Fibroblast of lung (primary cell): ENCODE measurements at regions not wholly inside any gene's neighbourhood (a gene's known extent, or its start where the extent isn't known, plus 50 kb on each side); places are given as distances from the start of the nearest gene placed in this dataset.

ENCODE experiments used
- DNase-seq, 2 donors: peaks; one replicate each; pipeline versions ENCODE4 v3.0.0 to v3.0.0-alpha.2; 2010; ENCODE audit warnings: low read depth in 2 of 2
- H2AFZ ChIP-seq: 2 replicates; pipeline ENCODE4 v1.5.1; 2012; ENCODE audit warnings: low read length, control low read depth, inconsistent platforms
- H3K27ac ChIP-seq: 2 replicates; pipeline ENCODE4 v1.5.1; 2011; ENCODE audit warnings: low read length, control low read depth; ENCODE audit not compliant: insufficient read depth
- H3K27me3 ChIP-seq: 2 replicates; pipeline ENCODE4 v1.5.1; 2011; ENCODE audit warnings: mild to moderate bottlenecking, low read length; ENCODE audit not compliant: control insufficient read depth, insufficient read depth
- H3K36me3 ChIP-seq: 2 replicates; pipeline ENCODE4 v1.5.1; 2011; ENCODE audit warnings: low read length; ENCODE audit not compliant: control insufficient read depth, insufficient read depth
- H3K4me1 ChIP-seq: 2 replicates; pipeline ENCODE4 v1.5.1; 2011; ENCODE audit warnings: low read length; ENCODE audit not compliant: control insufficient read depth, insufficient read depth; ENCODE audit errors: extremely low read depth
- H3K4me2 ChIP-seq: 2 replicates; pipeline ENCODE4 v1.5.1; 2011; ENCODE audit warnings: low read length, control low read depth; ENCODE audit not compliant: insufficient read depth; ENCODE audit errors: extremely low read depth
- H3K4me3 ChIP-seq, 4 experiments: fragments of 200-600 bp in 1 of 4; sonication (generic) in 1 of 4; replicated peaks in 1 of 4; 2 replicates each; pipeline ENCODE4 v1.5.1; 2011 to 2016; ENCODE audit warnings: low read length in 4 of 4, low read depth in 3 of 4, mild to moderate bottlenecking in 3 of 4, control low read depth in 2 of 4, inconsistent platforms in 1 of 4, mixed read lengths in 1 of 4; ENCODE audit not compliant: insufficient read depth in 1 of 4; ENCODE audit errors: control extremely low read depth in 1 of 4
- H3K79me2 ChIP-seq: 2 replicates; pipeline ENCODE4 v1.5.1; 2012; ENCODE audit warnings: mild to moderate bottlenecking, low read length, inconsistent platforms; ENCODE audit not compliant: control insufficient read depth, insufficient read depth
- H3K9ac ChIP-seq: 2 replicates; pipeline ENCODE4 v1.5.1; 2011; ENCODE audit warnings: mild to moderate bottlenecking, low read length, control low read depth; ENCODE audit not compliant: insufficient read depth
- H3K9me3 ChIP-seq: 2 replicates; pipeline ENCODE4 v1.5.1; 2012; ENCODE audit warnings: low read depth, low read length; ENCODE audit not compliant: control insufficient read depth, insufficient read depth
- H4K20me1 ChIP-seq: 2 replicates; pipeline ENCODE4 v1.5.1; 2011; ENCODE audit warnings: low read length; ENCODE audit not compliant: control insufficient read depth, insufficient read depth; ENCODE audit errors: extremely low read depth
- CTCF ChIP-seq, 2 donors: IDR thresholded peaks in 1 of 2; conservative IDR thresholded peaks in 1 of 2; 1 replicate in 1 of 2; 2 replicates in 1 of 2; pipeline ENCODE4 v1.5.1; 2011 to 2012; ENCODE audit warnings: low read length in 2 of 2, control low read depth in 1 of 2, inconsistent platforms in 1 of 2, low read depth in 1 of 2, mild to moderate bottlenecking in 1 of 2
- EZH2 ChIP-seq: IDR thresholded peaks from 2 replicates; pipeline ENCODE4 v1.5.1; 2012; ENCODE audit warnings: low read length, control low read depth, mild to moderate bottlenecking; ENCODE audit errors: missing control alignments

DNA sequence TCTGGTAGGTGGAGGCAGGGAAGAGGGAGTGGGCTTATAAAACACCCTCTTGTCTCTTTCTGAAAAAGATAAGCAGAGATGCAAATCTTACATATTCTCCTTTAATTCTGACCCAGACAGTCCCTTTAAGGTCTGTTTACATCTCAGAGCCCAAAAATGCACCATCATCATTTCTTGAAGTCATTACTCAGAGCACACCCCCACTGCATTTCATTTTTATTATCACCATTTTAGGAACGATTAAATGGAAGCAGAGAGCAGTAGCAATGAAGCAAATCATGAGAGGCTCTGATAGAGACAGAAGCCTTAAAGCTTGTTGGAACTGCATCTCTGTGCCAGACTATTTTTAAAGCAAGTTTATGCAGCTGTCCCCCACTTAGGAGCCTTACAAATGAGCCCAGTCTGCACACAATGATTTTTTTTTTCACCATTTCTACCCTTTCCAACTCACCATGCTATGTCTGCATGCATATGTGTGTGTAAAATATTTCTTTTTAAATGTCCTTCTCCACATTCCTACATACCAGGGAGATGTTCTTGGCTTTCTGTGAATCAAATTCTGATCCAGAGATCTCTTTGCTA lies 311.0 kb downstream of the GRIN2B start:
- H2AFZ ChIP-seq = no peak overlapping the region
- no peaks in the 10 kb centered on the region for H3K27me3 ChIP-seq
- no peaks in the 10 kb centered on the region for H3K9me3 ChIP-seq

GRCh38 chr12:13668880-13669279 lies 312.5 kb downstream of the GRIN2B start:
- no peaks in the 10 kb centered on the region for H3K27me3 ChIP-seq
- H4K20me1 ChIP-seq = no peaks in the 10 kb centered on the region
- no peaks in the 10 kb centered on the region for H3K4me1 ChIP-seq
- no peak for TF ChIP-seq CTCF (conservative IDR thresholded peaks at IDR 0.05 in 1 of 2, IDR thresholded peaks at IDR 0.05 in 1 of 2; ENCODE audit: low read depth in 1 of 2, low read length in 2 of 2)
- TF ChIP-seq EZH2 = no peak
- H3K9ac ChIP-seq = no peak overlapping the region
- H3K36me3 ChIP-seq = no peaks in the 10 kb centered on the region
- H3K4me2 ChIP-seq = no peak overlapping the region
- no peak overlapping the region for H3K27ac ChIP-seq
- H3K9me3 ChIP-seq = no peaks in the 10 kb centered on the region
- DNase-seq = no peak
- H3K79me2 ChIP-seq = no peaks in the 10 kb centered on the region
- no peak overlapping the region for H3K4me3 ChIP-seq
- H2AFZ ChIP-seq = no peak overlapping the region

More for the DNA sequence above, 311.0 kb downstream of the GRIN2B start:
- Histone ChIP-seq H3K9ac (no peak overlapping the region), H3K27ac (no peak overlapping the region), H3K4me2 (no peak overlapping the region), H4K20me1 (no peaks in the 10 kb centered on the region), H3K36me3 (no peaks in the 10 kb centered on the region), H3K4me1 (no peaks in the 10 kb centered on the region), H3K4me3 (no peak overlapping the region), H3K79me2 (no peaks in the 10 kb centered on the region)
- TF ChIP-seq EZH2 (no peak), CTCF (conservative IDR thresholded peaks at IDR 0.05 in 1 of 2, IDR thresholded peaks at IDR 0.05 in 1 of 2; ENCODE audit: low read depth in 1 of 2, low read length in 2 of 2) (no peak)
- DNase-seq = no peak

DNA sequence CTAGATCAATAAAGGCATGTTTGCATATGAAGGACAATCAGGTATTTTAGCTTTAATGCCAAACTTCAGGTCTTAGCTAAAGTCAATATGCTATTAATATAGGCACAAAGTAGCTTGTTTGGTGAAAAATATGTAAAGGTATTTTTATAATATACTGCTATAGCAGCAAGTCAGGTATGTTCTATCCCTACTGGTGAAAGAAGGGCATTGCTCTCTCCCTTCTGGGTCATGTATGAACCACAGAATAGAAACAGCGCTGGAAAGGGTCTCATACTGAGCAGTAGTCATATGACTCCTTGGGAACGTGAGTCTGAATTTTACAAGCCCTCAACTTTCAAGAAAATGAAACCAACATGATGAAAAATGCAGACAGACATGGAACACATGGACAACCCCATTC lies 314.6 kb downstream of the GRIN2B start:
- no peaks in the 10 kb centered on the region for H3K27me3 ChIP-seq
- H3K36me3 ChIP-seq = no peaks in the 10 kb centered on the region
- H3K4me3 ChIP-seq = no peak overlapping the region
- TF ChIP-seq CTCF (conservative IDR thresholded peaks at IDR 0.05 in 1 of 2, IDR thresholded peaks at IDR 0.05 in 1 of 2; ENCODE audit: low read depth in 1 of 2, low read length in 2 of 2) (no peak), EZH2 (no peak)
- no peak overlapping the region for H3K27ac ChIP-seq
- no peak for DNase-seq
- H3K9ac ChIP-seq = no peak overlapping the region
- no peaks in the 10 kb centered on the region for H4K20me1 ChIP-seq
- no peaks in the 10 kb centered on the region for H3K9me3 ChIP-seq
- no peak overlapping the region for H3K4me2 ChIP-seq
- H2AFZ ChIP-seq = no peak overlapping the region
- no peaks in the 10 kb centered on the region for H3K79me2 ChIP-seq
- no peaks in the 10 kb centered on the region for H3K4me1 ChIP-seq
